ENCODE measurements at regions not wholly inside any gene's neighbourhood (a gene's known extent, or its start where the extent isn't known, plus 50 kb on each side); places are given as distances from the start of the nearest gene placed in this dataset.

DNA sequence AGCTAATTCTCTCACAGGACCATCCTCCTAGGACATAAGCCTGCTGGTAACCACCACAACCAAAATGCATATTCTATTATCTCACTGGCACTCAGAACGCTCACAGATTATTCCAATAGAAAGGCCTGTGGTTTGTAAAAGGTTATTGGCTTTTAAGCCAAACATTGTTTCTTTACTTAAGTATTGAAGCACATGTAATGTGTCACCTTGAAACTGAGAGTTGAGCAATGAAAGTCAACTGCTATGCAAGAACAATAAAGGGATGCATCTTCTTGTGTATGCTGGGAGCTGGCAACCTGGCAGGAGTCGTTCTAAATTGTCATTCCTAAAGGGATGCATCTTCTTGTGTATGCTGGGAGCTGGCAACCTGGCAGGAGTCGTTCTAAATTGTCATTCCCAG is 298.6 kb upstream of the DNAJC19 start:
- H3K9me3 ChIP-seq (ENCODE audit: control insufficient read depth in 2 of 2, low read length in 2 of 2): no peaks in the 10 kb centered on the region
- H3K4me3 ChIP-seq (ENCODE audit: low read length in 2 of 2): no peak overlapping the region
- no peaks in the 10 kb centered on the region for H3K36me3 ChIP-seq (ENCODE audit: control insufficient read depth in 2 of 2, insufficient read depth in 2 of 2, low read length in 2 of 2)
- no peak overlapping the region for H3K9ac ChIP-seq (ENCODE audit: low read length in 2 of 2)
- H3K27me3 ChIP-seq (ENCODE audit: control insufficient read depth in 1 of 2, insufficient read depth in 2 of 2, low read length in 2 of 2): no peaks in the 10 kb centered on the region
- no peak overlapping the region for H3K27ac ChIP-seq (ENCODE audit: low read length)
- H3K4me1 ChIP-seq (ENCODE audit: control insufficient read depth, insufficient read depth, low read length): no peaks in the 10 kb centered on the region

DNA sequence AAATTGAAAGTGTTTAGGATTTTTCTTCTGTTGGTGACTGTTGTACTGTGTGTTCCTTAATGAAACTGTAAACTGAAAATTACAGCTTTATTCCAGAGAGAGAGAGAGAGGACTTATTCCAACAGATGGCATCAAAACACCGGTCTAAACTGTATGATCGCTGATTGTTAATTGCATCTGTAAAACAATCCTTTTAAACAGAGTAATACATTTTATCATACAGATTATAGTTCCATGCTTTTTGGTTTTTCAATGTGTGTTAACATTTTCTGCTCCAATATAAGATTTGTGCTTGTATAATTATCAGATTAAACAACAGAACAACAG is 289.7 kb upstream of the DNAJC19 start:
- Histone ChIP-seq H3K4me3 (ENCODE audit: low read length in 2 of 2) (no peak overlapping the region), H3K4me1 (ENCODE audit: control insufficient read depth, insufficient read depth, low read length) (no peaks in the 10 kb centered on the region), H3K9ac (ENCODE audit: low read length in 2 of 2) (no peak overlapping the region)

DNA sequence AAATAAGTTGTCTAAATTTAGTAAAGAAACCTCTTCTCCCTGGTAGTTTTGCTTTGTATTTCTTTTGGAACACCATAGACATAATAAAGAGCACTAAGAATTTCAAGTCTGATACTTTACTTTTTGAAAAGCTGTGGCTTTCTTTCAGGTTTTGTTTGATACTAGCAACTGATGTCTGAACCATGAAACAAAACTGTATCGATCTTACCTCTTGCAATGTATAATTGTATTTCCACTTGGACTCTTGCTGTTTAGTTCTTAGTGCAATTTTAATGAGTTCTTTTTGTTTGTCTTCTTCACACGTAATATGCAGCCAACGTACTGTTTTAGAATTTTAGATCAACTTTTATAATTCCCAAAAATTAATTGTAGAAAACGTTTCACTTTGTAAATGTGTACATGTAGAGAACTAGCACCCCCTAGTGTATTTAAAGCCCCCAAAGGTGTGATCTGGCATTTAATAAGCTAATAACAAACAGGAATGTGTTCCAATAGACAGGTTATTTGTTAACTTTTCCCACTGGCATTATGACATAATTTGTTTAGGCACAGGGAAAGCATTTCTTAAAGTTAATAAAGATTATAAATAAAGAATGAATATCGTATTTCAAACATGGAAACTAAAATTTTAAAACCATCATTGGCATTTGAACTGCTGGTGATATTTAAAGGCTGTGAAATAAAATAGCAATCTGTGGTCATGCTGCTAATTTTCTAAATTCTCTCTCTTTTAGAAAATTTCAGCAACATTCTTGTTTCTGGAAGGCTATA is 289.1 kb upstream of the DNAJC19 start:
- no peaks in the 10 kb centered on the region for H3K4me1 ChIP-seq (ENCODE audit: control insufficient read depth, insufficient read depth, low read length)
- H3K27me3 ChIP-seq (ENCODE audit: control insufficient read depth in 1 of 2, insufficient read depth in 2 of 2, low read length in 2 of 2): no peaks in the 10 kb centered on the region
- H3K36me3 ChIP-seq (ENCODE audit: control insufficient read depth in 2 of 2, insufficient read depth in 2 of 2, low read length in 2 of 2): no peaks in the 10 kb centered on the region
- H3K9me3 ChIP-seq (ENCODE audit: control insufficient read depth in 2 of 2, low read length in 2 of 2): no peaks in the 10 kb centered on the region
- no peak overlapping the region for H3K27ac ChIP-seq (ENCODE audit: low read length)
- no peak overlapping the region for H3K9ac ChIP-seq (ENCODE audit: low read length in 2 of 2)
- no peak overlapping the region for H3K4me3 ChIP-seq (ENCODE audit: low read length in 2 of 2)

More for the DNA sequence above, 289.7 kb upstream of the DNAJC19 start:
- Histone ChIP-seq H3K36me3 (ENCODE audit: control insufficient read depth in 2 of 2, insufficient read depth in 2 of 2, low read length in 2 of 2) (no peaks in the 10 kb centered on the region), H3K27me3 (ENCODE audit: control insufficient read depth in 1 of 2, insufficient read depth in 2 of 2, low read length in 2 of 2) (no peaks in the 10 kb centered on the region), H3K9me3 (ENCODE audit: control insufficient read depth in 2 of 2, low read length in 2 of 2) (no peaks in the 10 kb centered on the region), H3K27ac (ENCODE audit: low read length) (no peak overlapping the region)

DNA sequence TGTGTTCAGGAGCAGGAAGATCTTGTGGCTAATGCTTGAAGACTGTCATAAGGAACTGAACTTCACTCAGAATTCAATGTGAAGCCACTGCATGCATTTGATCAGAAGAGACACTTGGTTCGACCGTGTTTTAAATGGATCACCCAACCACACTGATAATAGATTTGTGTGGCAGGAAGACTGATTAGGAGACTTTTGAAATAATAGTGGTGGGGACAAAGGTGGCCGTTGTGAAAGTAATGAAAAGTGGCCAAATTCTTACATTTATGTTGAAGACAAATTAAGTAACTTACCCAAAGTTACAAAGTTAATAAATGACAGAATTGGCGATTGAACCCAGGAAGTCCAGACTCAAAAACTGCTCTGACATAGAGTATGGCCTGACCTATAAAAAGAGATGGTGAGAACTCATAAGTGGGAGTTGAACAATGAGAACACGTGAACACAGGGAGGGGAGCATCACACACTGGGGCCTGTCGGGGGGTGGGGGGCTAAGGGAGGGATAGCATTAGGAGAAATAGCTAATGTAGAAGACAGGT is 286.9 kb upstream of the DNAJC19 start:
- no peaks in the 10 kb centered on the region for H3K27me3 ChIP-seq (ENCODE audit: control insufficient read depth in 1 of 2, insufficient read depth in 2 of 2, low read length in 2 of 2)
- H3K9me3 ChIP-seq (ENCODE audit: control insufficient read depth in 2 of 2, low read length in 2 of 2): no peaks in the 10 kb centered on the region
- H3K36me3 ChIP-seq (ENCODE audit: control insufficient read depth in 2 of 2, insufficient read depth in 2 of 2, low read length in 2 of 2): no peaks in the 10 kb centered on the region
- no peaks in the 10 kb centered on the region for H3K4me1 ChIP-seq (ENCODE audit: control insufficient read depth, insufficient read depth, low read length)
- no peak overlapping the region for H3K4me3 ChIP-seq (ENCODE audit: low read length in 2 of 2)
- H3K27ac ChIP-seq (ENCODE audit: low read length): no peak overlapping the region
- H3K9ac ChIP-seq (ENCODE audit: low read length in 2 of 2): no peak overlapping the region

DNA sequence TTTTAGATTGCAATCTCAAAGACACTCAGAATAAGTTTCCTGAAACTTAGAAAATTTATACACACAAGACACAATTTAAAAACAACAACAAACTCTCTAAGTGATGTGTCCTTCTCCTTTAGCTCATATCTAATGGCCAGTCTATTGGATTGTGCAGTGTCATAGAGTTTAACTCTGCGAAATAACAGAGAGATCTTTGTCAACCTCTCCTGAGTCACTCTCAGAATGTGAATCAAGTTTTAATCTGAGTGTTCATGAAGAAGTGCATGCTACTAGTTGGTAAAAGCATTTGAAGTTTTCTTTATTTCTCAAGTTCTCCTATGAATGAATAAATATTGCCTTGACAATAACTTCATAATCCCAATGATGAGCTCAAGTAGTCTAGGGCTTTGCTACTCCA is 284.5 kb upstream of the DNAJC19 start:
- no peaks in the 10 kb centered on the region for H3K4me1 ChIP-seq (ENCODE audit: control insufficient read depth, insufficient read depth, low read length)
- no peak overlapping the region for H3K9ac ChIP-seq (ENCODE audit: low read length in 2 of 2)
- H3K9me3 ChIP-seq (ENCODE audit: control insufficient read depth in 2 of 2, low read length in 2 of 2): no peaks in the 10 kb centered on the region
- H3K27me3 ChIP-seq (ENCODE audit: control insufficient read depth in 1 of 2, insufficient read depth in 2 of 2, low read length in 2 of 2): no peaks in the 10 kb centered on the region
- H3K4me3 ChIP-seq (ENCODE audit: low read length in 2 of 2): no peak overlapping the region
- H3K27ac ChIP-seq (ENCODE audit: low read length): no peak overlapping the region
- no peaks in the 10 kb centered on the region for H3K36me3 ChIP-seq (ENCODE audit: control insufficient read depth in 2 of 2, insufficient read depth in 2 of 2, low read length in 2 of 2)

DNA sequence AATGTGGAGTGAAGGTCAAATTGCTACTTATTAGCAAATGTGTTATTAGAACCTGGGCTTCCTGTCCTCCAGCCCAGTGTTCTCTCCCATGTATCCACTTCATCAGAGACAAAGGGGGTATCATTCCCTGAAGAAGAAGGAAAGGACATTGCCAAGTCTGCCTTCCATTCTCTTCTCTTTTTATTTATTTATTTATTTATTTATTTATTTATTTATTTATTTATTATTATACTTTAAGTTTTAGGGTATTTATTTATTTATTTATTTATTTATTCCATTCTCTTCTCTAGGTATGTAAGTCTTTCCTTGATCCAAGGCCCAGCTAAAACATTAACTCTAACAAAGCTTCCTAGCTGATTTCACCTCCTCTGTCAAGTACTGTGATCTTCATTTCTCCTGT is 277.8 kb upstream of the DNAJC19 start:
- H3K27me3 ChIP-seq (ENCODE audit: control insufficient read depth in 1 of 2, insufficient read depth in 2 of 2, low read length in 2 of 2): no peaks in the 10 kb centered on the region
- H3K4me3 ChIP-seq (ENCODE audit: low read length in 2 of 2): no peak overlapping the region

DNA sequence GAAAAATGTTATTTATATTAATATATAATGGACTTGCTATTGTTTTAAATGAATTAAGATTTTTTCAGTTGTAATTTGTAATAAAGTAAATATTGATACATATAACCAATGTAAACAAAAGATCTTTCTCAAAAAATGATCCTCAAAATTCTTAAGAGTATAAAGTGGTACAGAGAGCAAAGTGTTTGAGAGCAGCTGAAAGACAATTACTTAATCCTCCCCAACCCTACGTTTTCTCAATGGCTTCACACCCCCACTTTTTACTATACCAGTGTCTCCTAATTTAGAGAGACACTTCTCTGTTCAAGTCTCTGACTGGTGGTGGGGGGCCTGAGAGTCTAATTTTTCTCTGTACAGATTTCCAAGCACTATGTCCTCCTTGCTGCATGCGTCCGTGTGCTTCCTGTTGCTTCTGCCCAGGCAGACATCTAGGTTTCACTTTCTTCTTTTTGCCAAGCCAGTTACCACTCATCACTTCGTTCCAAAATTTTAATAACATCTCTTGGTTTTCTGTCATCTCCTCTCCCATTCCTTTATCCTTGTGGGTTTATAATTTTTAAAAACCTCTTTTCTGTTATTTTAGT is 276.3 kb upstream of the DNAJC19 start:
- Histone ChIP-seq H3K36me3 (ENCODE audit: control insufficient read depth in 2 of 2, insufficient read depth in 2 of 2, low read length in 2 of 2) (no peaks in the 10 kb centered on the region), H3K9ac (ENCODE audit: low read length in 2 of 2) (no peak overlapping the region), H3K4me1 (ENCODE audit: control insufficient read depth, insufficient read depth, low read length) (no peaks in the 10 kb centered on the region), H3K27ac (ENCODE audit: low read length) (no peak overlapping the region), H3K4me3 (ENCODE audit: low read length in 2 of 2) (peak overlapping the region in 1 of 2 donors; percentile 16), H3K9me3 (ENCODE audit: control insufficient read depth in 2 of 2, low read length in 2 of 2) (no peaks in the 10 kb centered on the region), H3K27me3 (ENCODE audit: control insufficient read depth in 1 of 2, insufficient read depth in 2 of 2, low read length in 2 of 2) (no peaks in the 10 kb centered on the region)

More for the DNA sequence above, 277.8 kb upstream of the DNAJC19 start:
- Histone ChIP-seq H3K36me3 (ENCODE audit: control insufficient read depth in 2 of 2, insufficient read depth in 2 of 2, low read length in 2 of 2) (no peaks in the 10 kb centered on the region), H3K9me3 (ENCODE audit: control insufficient read depth in 2 of 2, low read length in 2 of 2) (no peaks in the 10 kb centered on the region), H3K27ac (ENCODE audit: low read length) (no peak overlapping the region), H3K4me1 (ENCODE audit: control insufficient read depth, insufficient read depth, low read length) (no peaks in the 10 kb centered on the region), H3K9ac (ENCODE audit: low read length in 2 of 2) (no peak overlapping the region)

DNA sequence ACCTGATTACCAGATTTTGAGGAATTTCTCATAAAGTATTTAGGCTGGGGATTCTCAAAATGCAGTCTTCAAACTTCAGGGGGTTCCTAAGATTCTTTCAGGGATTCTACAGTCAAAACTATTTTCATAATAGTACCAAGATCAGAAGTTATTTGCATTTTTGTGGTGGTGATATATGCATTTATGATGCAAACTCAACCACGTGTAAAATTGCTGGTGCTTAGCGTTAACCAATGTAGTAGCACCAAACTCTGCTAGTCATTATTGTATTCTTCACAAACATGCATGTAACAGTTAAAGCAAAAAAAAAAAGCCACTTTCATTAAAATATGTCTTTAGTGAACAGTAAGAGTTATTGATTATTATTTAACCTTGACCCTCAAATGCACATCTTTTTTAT is 274.9 kb upstream of the DNAJC19 start:
- H3K36me3 ChIP-seq (ENCODE audit: control insufficient read depth in 2 of 2, insufficient read depth in 2 of 2, low read length in 2 of 2): no peaks in the 10 kb centered on the region
- no peaks in the 10 kb centered on the region for H3K9me3 ChIP-seq (ENCODE audit: control insufficient read depth in 2 of 2, low read length in 2 of 2)
- H3K4me1 ChIP-seq (ENCODE audit: control insufficient read depth, insufficient read depth, low read length): no peaks in the 10 kb centered on the region
- no peak overlapping the region for H3K4me3 ChIP-seq (ENCODE audit: low read length in 2 of 2)
- no peak overlapping the region for H3K9ac ChIP-seq (ENCODE audit: low read length in 2 of 2)
- no peaks in the 10 kb centered on the region for H3K27me3 ChIP-seq (ENCODE audit: control insufficient read depth in 1 of 2, insufficient read depth in 2 of 2, low read length in 2 of 2)
- no peak overlapping the region for H3K27ac ChIP-seq (ENCODE audit: low read length)

DNA sequence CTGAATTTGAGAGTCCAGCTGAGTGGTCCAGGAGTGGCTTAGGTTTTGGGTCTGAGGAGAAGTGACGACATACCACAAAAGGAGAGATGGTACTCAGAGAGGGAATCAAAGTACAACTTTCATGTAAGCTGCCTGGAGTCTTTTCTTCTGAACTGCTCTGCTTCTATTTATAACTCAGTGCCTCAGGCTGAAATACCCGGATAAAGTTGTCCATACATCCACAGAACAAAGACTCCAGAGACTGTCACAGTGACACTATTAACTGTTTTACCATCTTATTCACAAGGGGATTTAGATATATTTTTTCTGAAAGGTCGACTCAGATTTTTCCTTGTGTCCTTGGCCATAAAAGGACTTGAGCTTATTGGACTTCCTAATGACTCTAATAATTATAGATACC is 264.3 kb upstream of the DNAJC19 start:
- Histone ChIP-seq H3K9ac (ENCODE audit: low read length in 2 of 2) (no peak overlapping the region), H3K36me3 (ENCODE audit: control insufficient read depth in 2 of 2, insufficient read depth in 2 of 2, low read length in 2 of 2) (no peaks in the 10 kb centered on the region), H3K4me3 (ENCODE audit: low read length in 2 of 2) (no peak overlapping the region), H3K4me1 (ENCODE audit: control insufficient read depth, insufficient read depth, low read length) (no peaks in the 10 kb centered on the region), H3K27me3 (ENCODE audit: control insufficient read depth in 1 of 2, insufficient read depth in 2 of 2, low read length in 2 of 2) (no peaks in the 10 kb centered on the region), H3K9me3 (ENCODE audit: control insufficient read depth in 2 of 2, low read length in 2 of 2) (no peaks in the 10 kb centered on the region), H3K27ac (ENCODE audit: low read length) (no peak overlapping the region)

DNA sequence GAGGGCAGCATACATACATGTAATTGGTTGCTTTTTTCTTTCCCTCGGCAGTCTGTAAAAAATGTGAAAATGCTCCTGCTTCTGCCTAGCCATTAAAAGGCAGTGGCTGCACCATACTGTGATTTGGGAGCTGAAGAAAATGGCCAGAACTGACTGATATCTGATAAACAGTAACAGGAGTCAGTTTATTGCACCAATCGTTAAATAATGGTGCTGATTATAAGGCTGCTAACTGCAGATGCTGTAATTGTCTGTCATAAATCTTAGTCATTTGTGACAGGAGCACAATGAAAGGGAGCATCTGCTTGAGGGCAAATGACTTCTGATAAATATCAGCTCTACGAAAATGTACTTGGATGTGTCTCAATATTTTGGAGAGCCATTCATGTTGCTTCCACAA is 263.1 kb upstream of the DNAJC19 start:
- Histone ChIP-seq H3K4me3 (ENCODE audit: low read length in 2 of 2) (no peak overlapping the region), H3K4me1 (ENCODE audit: control insufficient read depth, insufficient read depth, low read length) (no peaks in the 10 kb centered on the region), H3K36me3 (ENCODE audit: control insufficient read depth in 2 of 2, insufficient read depth in 2 of 2, low read length in 2 of 2) (no peaks in the 10 kb centered on the region), H3K9me3 (ENCODE audit: control insufficient read depth in 2 of 2, low read length in 2 of 2) (no peaks in the 10 kb centered on the region), H3K27me3 (ENCODE audit: control insufficient read depth in 1 of 2, insufficient read depth in 2 of 2, low read length in 2 of 2) (no peaks in the 10 kb centered on the region), H3K9ac (ENCODE audit: low read length in 2 of 2) (no peak overlapping the region), H3K27ac (ENCODE audit: low read length) (no peak overlapping the region)

DNA sequence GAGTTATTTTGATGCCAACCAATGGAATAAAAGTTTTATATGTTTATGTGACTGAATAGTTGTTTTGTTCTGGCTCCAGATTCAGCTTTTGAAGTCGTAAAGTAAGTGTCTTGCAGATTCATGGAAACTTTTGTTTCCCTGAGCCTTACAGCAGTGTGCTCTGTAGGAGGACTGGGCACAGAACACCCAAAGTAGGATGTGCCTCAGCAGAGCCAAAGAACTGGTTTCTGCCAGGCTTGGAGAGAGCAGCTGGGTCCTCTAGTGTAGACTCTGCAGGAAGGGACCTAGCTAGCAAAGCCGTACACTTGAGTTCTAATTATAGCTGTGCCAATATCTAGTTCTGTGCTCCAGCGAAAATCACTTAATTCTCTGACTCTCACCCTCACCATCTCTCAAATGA is 261.2 kb upstream of the DNAJC19 start:
- H3K4me3 ChIP-seq (ENCODE audit: low read length in 2 of 2): no peak overlapping the region
- H3K27ac ChIP-seq (ENCODE audit: low read length): no peak overlapping the region
- H3K27me3 ChIP-seq (ENCODE audit: control insufficient read depth in 1 of 2, insufficient read depth in 2 of 2, low read length in 2 of 2): no peaks in the 10 kb centered on the region
- no peak overlapping the region for H3K9ac ChIP-seq (ENCODE audit: low read length in 2 of 2)
- no peaks in the 10 kb centered on the region for H3K4me1 ChIP-seq (ENCODE audit: control insufficient read depth, insufficient read depth, low read length)
- H3K36me3 ChIP-seq (ENCODE audit: control insufficient read depth in 2 of 2, insufficient read depth in 2 of 2, low read length in 2 of 2): no peaks in the 10 kb centered on the region
- H3K9me3 ChIP-seq (ENCODE audit: control insufficient read depth in 2 of 2, low read length in 2 of 2): no peaks in the 10 kb centered on the region

Data from stomach smooth muscle (tissue), 2 donors.